ENCODE measurements at regions not wholly inside any gene's neighbourhood (a gene's known extent, or its start where the extent isn't known, plus 50 kb on each side); places are given as distances from the start of the nearest gene placed in this dataset.

DNA sequence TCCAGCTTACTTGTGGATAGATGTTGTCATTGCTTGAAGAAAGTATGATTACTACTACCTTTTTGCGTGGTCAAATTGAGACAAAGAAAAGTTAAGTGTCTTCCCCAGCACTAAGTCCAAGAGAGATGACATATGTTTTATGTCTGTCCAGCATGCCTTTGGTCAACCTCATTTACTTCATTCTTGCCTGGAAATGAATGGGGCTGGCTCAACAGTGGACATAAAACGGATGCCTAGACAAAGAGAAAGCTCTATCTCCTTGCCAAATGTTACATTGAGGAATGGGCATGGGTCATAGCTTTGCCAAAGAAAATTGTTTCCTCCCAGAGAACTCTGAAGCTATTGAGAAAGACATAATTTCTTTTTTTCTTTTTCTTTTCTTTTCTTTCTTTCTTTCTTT, 82.4 kb upstream of the PLPPR4 start:
- H3K36me3 Mint-ChIP-seq = no peaks in the 10 kb centered on the region
- POLR2A ChIA-PET = no interaction called here

DNA sequence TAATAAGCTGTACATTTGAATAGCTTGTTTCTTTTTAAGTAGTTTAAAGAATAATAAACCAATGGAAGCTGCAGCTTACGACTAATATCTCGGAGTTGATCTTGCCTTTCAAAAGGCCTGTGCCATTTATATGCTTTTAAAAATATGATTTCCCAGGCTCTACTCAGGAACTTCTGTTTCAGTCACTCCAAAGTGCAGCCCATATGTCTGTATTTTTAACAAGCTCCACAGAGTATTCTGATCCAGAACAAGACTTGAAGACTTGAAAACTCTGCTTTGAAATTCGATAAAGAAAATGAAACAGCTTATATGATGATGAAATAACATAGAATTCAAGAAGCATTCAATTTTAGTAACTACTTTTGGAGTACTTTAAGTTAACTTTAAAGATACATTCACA, 79.1 kb upstream of the PLPPR4 start:
- Histone ChIP-seq H3K27ac (ENCODE audit: low read length) (no peak overlapping the region), H3K4me1 (ENCODE audit: control insufficient read depth in 1 of 2, extremely low read depth in 1 of 2, insufficient read depth in 2 of 2, low read length in 2 of 2) (no peaks in the 10 kb centered on the region), H3K36me3 (ENCODE audit: control insufficient read depth in 2 of 2, extremely low read depth in 1 of 2, insufficient read depth in 1 of 2, low read length in 1 of 2) (no peaks in the 10 kb centered on the region), H3K9me3 (no peaks in the 10 kb centered on the region), H3K4me3 (ENCODE audit: control insufficient read depth in 1 of 2, extremely low read depth in 1 of 2, low read length in 1 of 2) (no peak overlapping the region), H3K27me3 (replicated peaks in 1 of 2; ENCODE audit: control insufficient read depth in 2 of 2, extremely low read depth in 1 of 2, insufficient read depth in 2 of 2, low read length in 1 of 2) (no peaks in the 10 kb centered on the region)
- CTCF ChIA-PET = interaction anchor here (0.6 to 1.7 kb wide), 3 partner anchors 9 to 398 kb away, joined by 3 read pairs; no protein-coding TSS in a partner anchor
- ATAC-seq (replicated peaks in 1 of 4) = no peak
- no peak for DNase-seq
- 87% methylated on average over 2 of the region's 3 CpGs for WGBS (ENCODE audit: insufficient coverage)
- POLR2A ChIA-PET = interaction anchor here in 1 of 2 donors (0.5 kb wide), 1 partner anchor 1168 kb away, joined by 6 read pairs; no protein-coding TSS in a partner anchor
- no peaks in the 10 kb centered on the region for H3K9me3 Mint-ChIP-seq
- H3K27me3 Mint-ChIP-seq = peaks cover 0 to 13% of the 10 kb centered on the region in 2 donors
- no peak overlapping the region for H3K27ac Mint-ChIP-seq
- no peaks in the 10 kb centered on the region for H3K4me1 Mint-ChIP-seq
- H3K4me3 Mint-ChIP-seq = no peak overlapping the region
- H3K36me3 Mint-ChIP-seq = no peaks in the 10 kb centered on the region

More for the DNA sequence above, 82.4 kb upstream of the PLPPR4 start:
- no peak overlapping the region for H3K27ac ChIP-seq (ENCODE audit: low read length)
- WGBS (ENCODE audit: insufficient coverage) = no CpG with 5 or more reads among the region's 2 CpGs
- H3K9me3 Mint-ChIP-seq = no peaks in the 10 kb centered on the region
- H3K27ac Mint-ChIP-seq = no peak overlapping the region
- H3K9me3 ChIP-seq = no peaks in the 10 kb centered on the region
- H3K27me3 Mint-ChIP-seq = peaks cover 2 to 5% of the 10 kb centered on the region in 2 donors
- H3K36me3 ChIP-seq (ENCODE audit: control insufficient read depth in 2 of 2, extremely low read depth in 1 of 2, insufficient read depth in 1 of 2, low read length in 1 of 2) = no peaks in the 10 kb centered on the region
- CTCF ChIA-PET = interaction anchor here (0.6 to 1.5 kb wide), 8 partner anchors 9 to 1687 kb away, joined by 3 to 8 read pairs (median 5); no protein-coding TSS in a partner anchor
- H3K4me3 ChIP-seq (ENCODE audit: control insufficient read depth in 1 of 2, extremely low read depth in 1 of 2, low read length in 1 of 2) = no peak overlapping the region
- ATAC-seq (replicated peaks in 1 of 4) = no peak
- no peaks in the 10 kb centered on the region for H3K4me1 ChIP-seq (ENCODE audit: control insufficient read depth in 1 of 2, extremely low read depth in 1 of 2, insufficient read depth in 2 of 2, low read length in 2 of 2)
- H3K4me1 Mint-ChIP-seq = no peaks in the 10 kb centered on the region
- DNase-seq = no peak
- no peak overlapping the region for H3K4me3 Mint-ChIP-seq
- no peaks in the 10 kb centered on the region for H3K27me3 ChIP-seq (replicated peaks in 1 of 2; ENCODE audit: control insufficient read depth in 2 of 2, extremely low read depth in 1 of 2, insufficient read depth in 2 of 2, low read length in 1 of 2)

DNA sequence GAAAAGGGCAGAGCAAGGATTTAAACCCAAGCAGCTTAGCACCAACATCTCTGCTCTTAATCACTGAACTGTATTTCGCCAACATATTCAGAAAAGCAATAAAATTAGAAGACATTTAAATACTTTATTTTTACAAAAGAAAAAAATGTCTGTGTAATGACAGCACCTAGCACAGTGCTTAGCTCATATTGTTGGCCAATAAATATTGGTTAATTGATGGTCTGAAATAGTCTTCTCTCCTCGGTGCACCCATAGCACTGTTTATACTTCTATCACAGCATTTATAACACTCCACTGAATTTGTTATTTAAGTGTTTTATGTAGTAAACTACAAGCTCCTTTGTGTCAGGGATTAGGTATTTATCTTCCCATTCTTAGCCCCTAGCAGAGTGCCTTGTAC, 70.9 kb upstream of the PLPPR4 start:
- Mint-ChIP-seq H3K4me1 (no peaks in the 10 kb centered on the region), H3K4me3 (no peak overlapping the region), H3K36me3 (no peaks in the 10 kb centered on the region), H3K27ac (no peak overlapping the region), H3K27me3 (peaks cover 8 to 19% of the 10 kb centered on the region in 2 donors), H3K9me3 (no peaks in the 10 kb centered on the region)
- DNase-seq = no peak
- H3K27me3 ChIP-seq (replicated peaks in 1 of 2; ENCODE audit: control insufficient read depth in 2 of 2, extremely low read depth in 1 of 2, insufficient read depth in 2 of 2, low read length in 1 of 2) = no peaks in the 10 kb centered on the region
- ATAC-seq (replicated peaks in 1 of 4) = no peak
- H3K4me3 ChIP-seq (ENCODE audit: control insufficient read depth in 1 of 2, extremely low read depth in 1 of 2, low read length in 1 of 2) = no peak overlapping the region
- ChIA-PET CTCF (interaction anchor here in 1 of 2 donors (0.9 kb wide), 1 partner anchor 12 kb away, joined by 3 read pairs; no protein-coding TSS in a partner anchor), POLR2A (interaction anchor here in 1 of 2 donors (0.6 to 0.8 kb wide), 2 partner anchors 72 to 381 kb away, joined by 3 read pairs; no protein-coding TSS in a partner anchor)
- H3K9me3 ChIP-seq = no peaks in the 10 kb centered on the region
- WGBS (ENCODE audit: insufficient coverage) = no CpG with 5 or more reads among the region's 2 CpGs
- no peaks in the 10 kb centered on the region for H3K4me1 ChIP-seq (ENCODE audit: control insufficient read depth in 1 of 2, extremely low read depth in 1 of 2, insufficient read depth in 2 of 2, low read length in 2 of 2)
- H3K36me3 ChIP-seq (ENCODE audit: control insufficient read depth in 2 of 2, extremely low read depth in 1 of 2, insufficient read depth in 1 of 2, low read length in 1 of 2) = no peaks in the 10 kb centered on the region
- H3K27ac ChIP-seq (ENCODE audit: low read length) = no peak overlapping the region

DNA sequence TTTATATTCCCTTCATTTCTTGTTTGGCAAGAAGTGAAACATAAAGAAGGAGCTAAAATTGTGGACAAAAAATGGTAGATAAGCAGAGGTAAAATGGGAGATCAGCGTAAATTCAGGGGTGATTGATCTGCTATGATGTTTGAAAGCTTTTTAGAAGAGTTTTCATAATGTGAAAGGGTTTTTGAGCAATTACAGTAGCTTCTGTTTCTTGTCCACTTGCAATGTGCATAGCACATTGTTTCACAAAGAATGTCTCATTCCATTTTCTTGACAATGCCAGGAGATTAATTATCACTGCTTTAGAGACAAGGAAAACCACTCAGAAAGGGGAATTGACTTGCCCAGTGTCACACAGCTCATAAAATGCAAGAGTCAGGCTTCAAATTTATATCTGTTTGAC, 65.9 kb upstream of the PLPPR4 start:
- ChIA-PET POLR2A (interaction anchor here (0.6 to 0.7 kb wide), 2 partner anchors 10 to 1191 kb away, joined by 3 to 4 read pairs; no protein-coding TSS in a partner anchor), CTCF (interaction anchor here (0.5 to 0.6 kb wide), 2 partner anchors 32 to 508 kb away, joined by 4 read pairs; no protein-coding TSS in a partner anchor)
- H3K4me1 Mint-ChIP-seq = no peaks in the 10 kb centered on the region
- no peak overlapping the region for H3K4me3 ChIP-seq (ENCODE audit: control insufficient read depth in 1 of 2, extremely low read depth in 1 of 2, low read length in 1 of 2)
- H3K36me3 ChIP-seq (ENCODE audit: control insufficient read depth in 2 of 2, extremely low read depth in 1 of 2, insufficient read depth in 1 of 2, low read length in 1 of 2) = no peaks in the 10 kb centered on the region
- no peak overlapping the region for H3K27ac ChIP-seq (ENCODE audit: low read length)
- WGBS (ENCODE audit: insufficient coverage) = no CpG with 5 or more reads among the region's 1 CpG
- ATAC-seq (replicated peaks in 1 of 4) = no peak
- H3K4me3 Mint-ChIP-seq = no peak overlapping the region
- no peaks in the 10 kb centered on the region for H3K4me1 ChIP-seq (ENCODE audit: control insufficient read depth in 1 of 2, extremely low read depth in 1 of 2, insufficient read depth in 2 of 2, low read length in 2 of 2)
- no peak for DNase-seq
- no peaks in the 10 kb centered on the region for H3K27me3 ChIP-seq (replicated peaks in 1 of 2; ENCODE audit: control insufficient read depth in 2 of 2, extremely low read depth in 1 of 2, insufficient read depth in 2 of 2, low read length in 1 of 2)
- H3K27me3 Mint-ChIP-seq = peaks cover 6 to 20% of the 10 kb centered on the region in 2 donors
- H3K27ac Mint-ChIP-seq = no peak overlapping the region
- H3K9me3 ChIP-seq = no peaks in the 10 kb centered on the region
- H3K9me3 Mint-ChIP-seq = no peaks in the 10 kb centered on the region
- H3K36me3 Mint-ChIP-seq = no peaks in the 10 kb centered on the region

DNA sequence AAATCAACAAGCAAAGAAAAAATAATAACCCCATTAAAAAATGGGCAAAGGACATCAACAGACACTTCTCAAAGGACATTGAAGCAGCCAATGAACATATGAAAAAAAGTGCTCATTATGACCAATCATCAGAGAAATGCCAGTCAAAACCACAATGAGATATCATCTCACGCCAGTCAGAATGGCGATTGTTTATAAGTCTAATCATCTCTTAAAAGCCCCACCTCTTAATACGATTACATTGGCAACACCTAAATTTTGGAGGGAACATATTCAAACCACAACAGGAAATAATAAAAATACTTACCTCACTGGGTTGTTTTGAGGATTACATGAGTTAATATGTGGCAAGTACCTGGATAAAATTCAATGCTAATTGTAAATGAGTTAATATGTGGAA, 57.1 kb upstream of the PLPPR4 start:
- Histone ChIP-seq H3K36me3 (ENCODE audit: control insufficient read depth in 2 of 2, extremely low read depth in 1 of 2, insufficient read depth in 1 of 2, low read length in 1 of 2) (no peaks in the 10 kb centered on the region), H3K9me3 (no peaks in the 10 kb centered on the region), H3K27me3 (replicated peaks in 1 of 2; ENCODE audit: control insufficient read depth in 2 of 2, extremely low read depth in 1 of 2, insufficient read depth in 2 of 2, low read length in 1 of 2) (no peaks in the 10 kb centered on the region), H3K27ac (ENCODE audit: low read length) (no peak overlapping the region), H3K4me1 (ENCODE audit: control insufficient read depth in 1 of 2, extremely low read depth in 1 of 2, insufficient read depth in 2 of 2, low read length in 2 of 2) (no peaks in the 10 kb centered on the region), H3K4me3 (ENCODE audit: control insufficient read depth in 1 of 2, extremely low read depth in 1 of 2, low read length in 1 of 2) (no peak overlapping the region)
- WGBS (ENCODE audit: insufficient coverage) = no CpG with 5 or more reads among the region's 3 CpGs
- Mint-ChIP-seq H3K27me3 (peaks cover 6% of the 10 kb centered on the region in 2 donors), H3K4me3 (no peak overlapping the region), H3K4me1 (peaks cover 0 to 5% (median 0%) of the 10 kb centered on the region in 3 donors), H3K27ac (no peak overlapping the region), H3K9me3 (no peaks in the 10 kb centered on the region), H3K36me3 (no peaks in the 10 kb centered on the region)
- no peak for ATAC-seq (replicated peaks in 1 of 4)
- ChIA-PET CTCF (no interaction called here), POLR2A (no interaction called here)
- DNase-seq = no peak

Data from T-cell (primary cell).